A549 (cell line): ENCODE measurements at regions not wholly inside any gene's neighbourhood (a gene's known extent, or its start where the extent isn't known, plus 50 kb on each side); places are given as distances from the start of the nearest gene placed in this dataset.

Source experiments
- CTCF ChIP-seq: fragments of >200 bp; sonication (Bioruptor Twin); formaldehyde crosslinking; IDR thresholded peaks from 3 replicates; pipeline ENCODE4 v1.5.1; 2016
- EP300 ChIP-seq, 2 experiments: fragments of >200 bp; sonication (Bioruptor Twin); formaldehyde crosslinking; IDR thresholded peaks; 2 replicates in 1 of 2; 3 replicates in 1 of 2; pipeline ENCODE4 v1.6.1; 2016 to 2017
- MAFK ChIP-seq: fragments of 450-650 bp; IDR thresholded peaks from 2 replicates; pipeline ENCODE4 v1.6.1; 2014; ENCODE audit not compliant: partially characterized antibody
- POLR2A ChIP-seq: IDR thresholded peaks from 2 replicates; pipeline ENCODE4 v1.6.1; 2012; ENCODE audit warnings: mild to moderate bottlenecking, low read length
- RFX5 ChIP-seq: fragments of 450-650 bp; IDR thresholded peaks from 2 replicates; pipeline ENCODE4 v1.7.1; 2014; ENCODE audit warnings: antibody characterized with exemption, mild to moderate bottlenecking, moderate library complexity

GRCh38 chrX:39509157-39509556 lies 588.6 kb downstream of the BCOR start:
- TF ChIP-seq CTCF (no peak), RFX5 (no peak), POLR2A (no peak), EP300 (IDR thresholded peaks at IDR 0.05) (no peak), MAFK (no peak)
